ENCODE measurements at regions not wholly inside any gene's neighbourhood (a gene's known extent, or its start where the extent isn't known, plus 50 kb on each side); places are given as distances from the start of the nearest gene placed in this dataset.

DNA sequence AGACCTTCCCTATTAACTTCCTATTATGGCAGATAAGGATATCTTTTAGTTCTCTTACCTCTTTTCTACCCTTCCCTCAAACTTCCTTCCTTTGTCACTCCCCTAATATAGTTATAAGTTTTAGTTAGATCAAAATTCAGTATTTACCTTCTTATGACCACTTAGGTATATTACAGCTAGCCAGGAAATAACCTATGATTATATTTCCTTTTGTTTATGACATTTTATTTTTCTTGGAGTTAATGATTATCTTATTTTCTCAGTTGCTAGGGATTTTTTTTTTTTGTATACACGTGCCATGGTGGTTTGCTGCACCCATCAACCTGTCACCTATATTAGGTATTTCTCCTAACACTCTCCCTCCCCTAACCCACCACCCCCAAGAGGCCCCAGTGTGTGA lies 88.2 kb upstream of the ZBED5 start:
- Mint-ChIP-seq H3K27ac (no peak overlapping the region), H3K4me1 (peaks cover 4% of the 10 kb centered on the region), H3K36me3 (ENCODE audit: low read depth) (no peaks in the 10 kb centered on the region), H3K9me3 (ENCODE audit: low read depth) (no peaks in the 10 kb centered on the region), H3K4me3 (no peak overlapping the region), H3K27me3 (peaks cover 10% of the 10 kb centered on the region)
- CTCF ChIA-PET, result interaction anchor here (4.9 kb wide), 1 partner anchor 12 kb away, joined by 34 read pairs; no protein-coding TSS in a partner anchor
- POLR2A ChIA-PET, result no interaction called here
- intact Hi-C loops (cut with DNase I, micrococcal nuclease), result no loop called here
- no peak for ATAC-seq
- DNase-seq, result no peak

DNA sequence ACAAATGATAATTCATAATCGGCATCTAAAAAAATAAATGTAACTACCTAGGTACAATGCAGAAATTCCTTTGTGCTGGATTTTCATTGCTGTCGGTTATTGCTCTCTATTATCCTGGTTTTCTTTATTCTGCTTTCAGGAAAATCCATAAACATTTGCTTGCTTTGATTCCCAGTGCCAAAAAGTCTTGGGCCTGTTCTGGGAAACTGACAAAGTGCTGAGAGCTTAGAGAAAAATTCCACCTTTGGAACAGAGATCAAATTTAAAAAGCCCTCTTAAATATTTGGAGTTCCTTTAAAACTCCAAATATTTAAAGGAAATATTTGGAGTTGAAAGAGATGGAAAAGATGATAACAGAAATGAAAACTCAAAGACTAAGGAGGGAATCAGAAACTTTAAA lies 87.3 kb upstream of the ZBED5 start:
- intact Hi-C loops (cut with DNase I, micrococcal nuclease), result no loop called here
- H3K36me3 Mint-ChIP-seq (ENCODE audit: low read depth), result no peaks in the 10 kb centered on the region
- ATAC-seq (no peak), DNase-seq (no peak)
- H3K27me3 Mint-ChIP-seq, result peaks cover 5% of the 10 kb centered on the region
- H3K4me1 Mint-ChIP-seq, result peaks cover 4% of the 10 kb centered on the region
- ChIA-PET POLR2A (no interaction called here), CTCF (interaction anchor here (1.1 to 4.9 kb wide), 3 partner anchors 11 to 152 kb away, joined by 4 to 34 read pairs (median 4); no protein-coding TSS in a partner anchor)
- no peaks in the 10 kb centered on the region for H3K9me3 Mint-ChIP-seq (ENCODE audit: low read depth)
- H3K4me3 Mint-ChIP-seq, result no peak overlapping the region
- H3K27ac Mint-ChIP-seq, result no peak overlapping the region

DNA sequence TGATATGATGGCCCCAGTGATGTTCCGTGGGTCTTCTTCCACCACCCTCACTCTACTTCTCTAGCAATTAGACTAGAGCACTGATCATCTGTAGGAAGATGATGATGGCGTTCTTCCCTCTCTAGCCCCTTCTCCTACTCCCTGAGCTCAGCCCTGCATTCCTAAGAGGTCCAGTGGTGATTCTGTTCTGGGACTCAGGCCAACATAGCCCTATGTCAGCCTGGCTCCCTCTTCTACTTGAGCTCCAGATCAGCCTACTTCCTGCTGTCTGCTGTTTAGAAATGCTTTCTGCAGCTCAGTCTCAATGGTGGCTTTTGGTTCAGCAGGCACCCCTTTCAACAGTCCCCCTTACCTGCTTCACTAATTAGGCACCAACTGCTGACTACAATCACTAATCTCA lies 86.1 kb upstream of the ZBED5 start:
- Mint-ChIP-seq H3K36me3 (ENCODE audit: low read depth) (no peaks in the 10 kb centered on the region), H3K27ac (no peak overlapping the region), H3K27me3 (peaks cover 3% of the 10 kb centered on the region), H3K4me3 (no peak overlapping the region), H3K9me3 (ENCODE audit: low read depth) (no peaks in the 10 kb centered on the region), H3K4me1 (peaks cover 4% of the 10 kb centered on the region)
- ChIA-PET POLR2A (no interaction called here), CTCF (interaction anchor here (0.6 to 4.9 kb wide), 8 partner anchors 9 to 320 kb away, joined by 3 to 34 read pairs (median 3); no protein-coding TSS in a partner anchor)
- DNase-seq (no peak), ATAC-seq (no peak)
- intact Hi-C loops (cut with DNase I, micrococcal nuclease), result no loop called here

DNA sequence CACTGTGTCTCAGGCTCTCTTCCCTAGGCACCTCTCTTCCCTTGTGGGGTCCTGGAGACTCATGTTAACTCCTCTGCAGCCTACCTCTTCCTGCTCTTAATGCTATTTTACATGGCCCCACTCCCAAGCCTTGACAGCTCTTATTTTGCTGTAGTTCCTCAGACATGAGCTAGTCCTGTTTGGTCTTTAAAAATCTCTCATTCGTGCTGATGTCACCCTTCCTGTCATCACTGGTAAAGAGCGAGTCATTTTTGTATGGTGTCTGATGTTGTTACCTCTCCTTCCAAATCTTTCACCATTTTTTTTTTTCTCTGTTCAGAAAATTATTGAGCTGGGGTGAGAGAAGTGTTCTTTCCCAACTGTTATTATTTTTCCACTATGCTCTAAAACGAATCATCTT lies 84.8 kb upstream of the ZBED5 start:
- no peak overlapping the region for H3K27ac Mint-ChIP-seq

DNA sequence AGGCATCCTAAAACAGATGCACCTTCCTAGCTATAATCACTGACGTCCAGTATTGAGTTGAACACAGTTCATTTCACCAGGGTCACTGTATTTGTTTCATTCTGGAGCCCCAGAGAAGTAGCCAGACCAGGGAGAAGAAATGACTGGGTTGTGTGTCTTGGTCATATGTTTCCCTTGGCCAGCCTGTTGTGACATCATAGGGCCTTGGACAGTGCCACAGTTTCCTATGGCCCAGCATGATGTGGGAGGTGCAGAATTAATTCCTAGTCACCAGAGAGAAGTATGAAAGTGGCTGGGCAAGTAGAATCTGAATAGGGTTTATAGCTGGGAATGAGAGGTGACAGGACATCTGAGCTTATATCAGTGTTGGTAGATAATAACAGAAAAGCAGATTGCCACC lies 84.0 kb upstream of the ZBED5 start:
- no peak overlapping the region for H3K4me3 Mint-ChIP-seq
- ATAC-seq, result no peak
- H3K27ac Mint-ChIP-seq, result no peak overlapping the region
- CTCF ChIA-PET, result interaction anchor here (0.9 to 4.9 kb wide), 8 partner anchors 8 to 150 kb away, joined by 3 to 34 read pairs (median 4); no protein-coding TSS in a partner anchor
- H3K4me1 Mint-ChIP-seq, result peaks cover 4% of the 10 kb centered on the region
- H3K27me3 Mint-ChIP-seq, result no peaks in the 10 kb centered on the region
- no peaks in the 10 kb centered on the region for H3K36me3 Mint-ChIP-seq (ENCODE audit: low read depth)
- intact Hi-C loops (cut with DNase I, micrococcal nuclease), result no loop called here
- H3K9me3 Mint-ChIP-seq (ENCODE audit: low read depth), result no peaks in the 10 kb centered on the region
- DNase-seq, result no peak
- POLR2A ChIA-PET, result interaction anchor here (1.2 kb wide), 1 partner anchor 133 kb away, joined by 3 read pairs; no protein-coding TSS in a partner anchor

More for the DNA sequence above, 84.8 kb upstream of the ZBED5 start:
- intact Hi-C loops (cut with DNase I, micrococcal nuclease), result no loop called here
- Mint-ChIP-seq H3K27me3 (no peaks in the 10 kb centered on the region), H3K4me3 (no peak overlapping the region), H3K36me3 (ENCODE audit: low read depth) (no peaks in the 10 kb centered on the region), H3K9me3 (ENCODE audit: low read depth) (no peaks in the 10 kb centered on the region), H3K4me1 (peaks cover 4% of the 10 kb centered on the region)
- ChIA-PET POLR2A (interaction anchor here (1.2 kb wide), 1 partner anchor 133 kb away, joined by 3 read pairs; no protein-coding TSS in a partner anchor), CTCF (interaction anchor here (0.7 to 4.9 kb wide), 12 partner anchors 8 to 899 kb away, joined by 3 to 34 read pairs (median 3); no protein-coding TSS in a partner anchor)
- ATAC-seq (peak; percentile 90), DNase-seq (no peak)

DNA sequence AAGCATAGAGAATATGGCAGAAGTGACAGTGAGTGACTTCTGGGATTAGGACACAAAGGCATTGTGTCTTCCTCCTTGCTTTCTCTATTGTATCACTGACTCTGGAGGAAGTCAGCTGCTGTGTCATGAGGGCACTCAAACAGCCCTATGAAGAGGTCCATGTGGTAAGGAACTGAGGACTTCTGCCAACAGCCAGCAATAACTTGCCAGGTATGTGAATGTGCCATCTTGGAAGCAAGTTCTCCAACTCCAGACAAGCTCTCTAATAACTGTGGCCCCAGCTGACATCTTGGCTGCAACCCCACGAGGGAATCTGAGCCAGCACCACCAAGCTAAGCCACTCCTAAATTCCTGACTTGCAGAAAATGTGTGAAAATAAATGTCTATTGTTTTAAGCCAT lies 83.6 kb upstream of the ZBED5 start:
- ATAC-seq (no peak), DNase-seq (no peak)
- no peaks in the 10 kb centered on the region for H3K36me3 Mint-ChIP-seq (ENCODE audit: low read depth)
- ChIA-PET POLR2A (interaction anchor here (1.2 kb wide), 1 partner anchor 132 kb away, joined by 3 read pairs; no protein-coding TSS in a partner anchor), CTCF (interaction anchor here (4.9 kb wide), 1 partner anchor 7 kb away, joined by 34 read pairs; no protein-coding TSS in a partner anchor)
- intact Hi-C loops (cut with DNase I, micrococcal nuclease), result no loop called here
- no peak overlapping the region for H3K27ac Mint-ChIP-seq
- H3K9me3 Mint-ChIP-seq (ENCODE audit: low read depth), result no peaks in the 10 kb centered on the region
- peaks cover 4% of the 10 kb centered on the region for H3K4me1 Mint-ChIP-seq
- no peaks in the 10 kb centered on the region for H3K27me3 Mint-ChIP-seq
- no peak overlapping the region for H3K4me3 Mint-ChIP-seq

DNA sequence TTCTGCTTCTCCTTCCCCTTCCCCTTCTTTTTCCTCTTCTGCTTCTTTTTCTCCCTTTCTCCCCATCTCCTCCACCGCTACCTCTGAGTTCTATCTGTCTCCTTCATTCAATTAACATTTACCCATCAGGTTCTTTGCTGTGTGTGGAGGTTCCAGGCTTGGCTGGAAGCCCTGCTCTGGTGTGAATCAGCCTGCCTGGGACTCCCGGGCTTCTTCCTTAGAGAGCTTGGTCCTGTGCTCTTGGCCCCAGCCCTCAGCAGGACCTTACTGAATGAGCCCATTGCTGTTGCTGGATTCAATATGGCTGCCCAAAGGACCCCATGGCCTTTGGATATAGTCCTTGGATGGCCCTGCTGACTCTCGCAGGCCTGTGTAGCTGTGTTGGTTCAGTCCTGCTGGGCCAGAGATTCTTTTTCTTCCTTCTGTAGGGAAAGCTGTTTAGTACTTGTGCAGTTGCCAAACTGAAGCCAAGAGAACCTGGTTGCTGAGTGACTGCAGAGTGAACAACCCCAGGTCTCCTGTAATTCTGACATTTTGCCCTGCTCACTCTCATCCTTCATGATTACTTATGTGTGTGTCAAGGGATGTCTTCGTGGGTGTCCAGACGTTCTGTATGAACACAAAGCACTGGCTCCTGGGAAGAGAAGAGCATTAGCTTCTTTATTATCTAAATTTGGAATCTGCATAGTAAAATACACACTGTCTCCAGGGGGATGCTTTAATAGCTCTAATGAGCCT lies 81.0 kb upstream of the ZBED5 start:
- Mint-ChIP-seq H3K4me1 (peaks cover 7% of the 10 kb centered on the region), H3K9me3 (ENCODE audit: low read depth) (no peaks in the 10 kb centered on the region), H3K4me3 (no peak overlapping the region), H3K27me3 (peaks cover 3% of the 10 kb centered on the region), H3K27ac (no peak overlapping the region), H3K36me3 (ENCODE audit: low read depth) (no peaks in the 10 kb centered on the region)
- intact Hi-C loops (cut with DNase I, micrococcal nuclease), result loop anchor here in 1 of 2 experiments (10.0 kb wide), 1 partner anchor 1346 kb away; no protein-coding TSS in a partner anchor
- DNase-seq (no peak), ATAC-seq (no peak)
- ChIA-PET CTCF (interaction anchor here (1.6 kb wide), 1 partner anchor 7 kb away, joined by 3 read pairs; no protein-coding TSS in a partner anchor), POLR2A (interaction anchor here (0.9 kb wide), 1 partner anchor 38 kb away, joined by 3 read pairs; no protein-coding TSS in a partner anchor)

DNA sequence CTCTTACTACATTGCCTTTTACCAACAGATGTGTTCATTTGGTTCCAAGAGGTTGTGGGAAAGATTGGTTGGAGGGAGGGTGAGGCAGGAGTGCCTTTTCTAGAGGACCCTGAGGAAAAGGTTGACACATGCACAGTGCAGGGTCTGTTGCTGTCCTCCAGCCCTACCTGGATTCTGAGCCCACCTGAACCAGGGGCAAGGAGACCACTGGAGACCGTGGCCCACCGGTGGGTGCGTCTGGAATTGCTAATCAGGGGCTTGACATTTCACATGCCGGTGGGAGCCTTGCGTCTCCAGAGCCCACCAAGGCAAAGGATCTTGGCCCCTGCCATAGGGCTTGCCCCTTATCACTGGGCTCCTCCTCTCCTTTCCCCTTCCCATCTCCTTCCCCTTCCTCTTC lies 80.4 kb upstream of the ZBED5 start:
- DNase-seq, result no peak
- POLR2A ChIA-PET, result no interaction called here
- Mint-ChIP-seq H3K27ac (no peak overlapping the region), H3K27me3 (peaks cover 5% of the 10 kb centered on the region), H3K4me3 (no peak overlapping the region), H3K36me3 (ENCODE audit: low read depth) (no peaks in the 10 kb centered on the region), H3K4me1 (peaks cover 8% of the 10 kb centered on the region), H3K9me3 (ENCODE audit: low read depth) (no peaks in the 10 kb centered on the region)
- ATAC-seq, result no peak
- intact Hi-C loops (cut with DNase I, micrococcal nuclease), result loop anchor here in 1 of 2 experiments (10.0 kb wide), 1 partner anchor 1347 kb away; no protein-coding TSS in a partner anchor
- CTCF ChIA-PET, result no interaction called here

DNA sequence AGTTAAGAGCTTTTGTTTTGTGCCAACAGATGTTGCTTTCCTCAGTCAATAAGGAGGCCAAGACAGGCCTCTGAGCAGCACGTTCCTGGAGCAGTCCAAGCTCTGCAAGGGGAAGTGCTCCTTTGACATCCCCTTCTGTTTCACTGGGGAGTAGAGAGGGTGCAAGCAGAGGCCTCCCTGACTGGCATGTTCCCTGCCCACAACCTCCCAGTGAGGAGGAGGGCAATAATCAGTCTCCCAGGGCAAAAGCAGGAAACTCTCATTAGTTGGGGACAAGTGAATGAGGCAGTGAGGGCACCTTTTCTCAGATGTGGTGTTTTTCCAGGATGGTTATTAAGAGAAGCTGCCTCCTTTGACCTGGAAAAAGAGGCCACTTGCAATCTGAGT lies 79.5 kb upstream of the ZBED5 start:
- no peaks in the 10 kb centered on the region for H3K9me3 Mint-ChIP-seq (ENCODE audit: low read depth)
- peaks cover 4% of the 10 kb centered on the region for H3K4me1 Mint-ChIP-seq
- ATAC-seq, result no peak
- no peak overlapping the region for H3K27ac Mint-ChIP-seq
- intact Hi-C loops (cut with DNase I, micrococcal nuclease), result loop anchor here in 1 of 2 experiments (10.0 kb wide), 1 partner anchor 1347 kb away; no protein-coding TSS in a partner anchor
- H3K4me3 Mint-ChIP-seq, result no peak overlapping the region
- peaks cover 13% of the 10 kb centered on the region for H3K27me3 Mint-ChIP-seq
- H3K36me3 Mint-ChIP-seq (ENCODE audit: low read depth), result no peaks in the 10 kb centered on the region
- ChIA-PET POLR2A (no interaction called here), CTCF (interaction anchor here (0.6 to 1.2 kb wide), 4 partner anchors 15 to 241 kb away, joined by 3 to 5 read pairs (median 4); no protein-coding TSS in a partner anchor)
- no peak for DNase-seq

DNA sequence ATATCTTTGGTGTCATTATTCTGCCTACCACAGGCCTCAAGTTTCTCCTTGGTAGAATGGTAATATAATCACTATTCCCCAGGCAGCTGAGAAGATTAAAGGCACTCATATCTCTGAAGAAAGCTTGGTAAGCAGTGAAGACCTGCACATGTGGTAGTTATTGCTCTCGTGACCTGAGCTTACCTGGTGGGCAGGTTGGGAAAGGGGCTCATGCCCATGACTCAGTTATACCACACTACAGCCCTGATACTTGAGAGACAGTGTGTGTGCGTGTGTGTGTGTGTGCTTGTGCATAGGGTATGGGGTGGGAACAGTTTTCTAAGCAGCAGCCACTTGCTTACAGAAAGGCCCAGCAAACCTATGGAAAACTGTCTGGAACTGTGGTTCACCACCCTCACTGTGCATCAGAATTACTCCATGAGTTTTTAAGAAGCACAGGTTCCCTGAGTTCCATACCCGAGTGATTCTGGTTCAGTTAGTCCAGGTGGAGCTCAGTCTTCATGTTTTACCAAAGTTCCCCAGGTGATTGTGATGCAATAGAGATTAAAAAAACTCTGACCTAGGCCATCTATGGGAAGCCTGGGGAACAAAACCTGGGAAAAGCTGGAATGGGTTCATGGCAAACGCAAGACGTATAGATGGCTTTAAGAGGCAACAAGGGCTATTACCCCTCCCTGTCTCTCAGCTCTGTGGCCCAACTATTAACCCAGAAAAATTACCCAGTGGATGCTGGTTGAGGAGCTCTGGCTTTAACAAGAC lies 79.0 kb upstream of the ZBED5 start:
- Mint-ChIP-seq H3K27ac (no peak overlapping the region), H3K9me3 (ENCODE audit: low read depth) (no peaks in the 10 kb centered on the region), H3K4me1 (peaks cover 4% of the 10 kb centered on the region), H3K36me3 (ENCODE audit: low read depth) (no peaks in the 10 kb centered on the region), H3K4me3 (no peak overlapping the region), H3K27me3 (peaks cover 14% of the 10 kb centered on the region)
- intact Hi-C loops (cut with DNase I, micrococcal nuclease), result loop anchor here in 1 of 2 experiments (10.0 kb wide), 1 partner anchor 1348 kb away; no protein-coding TSS in a partner anchor
- ChIA-PET POLR2A (no interaction called here), CTCF (interaction anchor here (0.6 to 1.2 kb wide), 4 partner anchors 15 to 241 kb away, joined by 3 to 5 read pairs (median 4); no protein-coding TSS in a partner anchor)
- DNase-seq (no peak), ATAC-seq (no peak)

DNA sequence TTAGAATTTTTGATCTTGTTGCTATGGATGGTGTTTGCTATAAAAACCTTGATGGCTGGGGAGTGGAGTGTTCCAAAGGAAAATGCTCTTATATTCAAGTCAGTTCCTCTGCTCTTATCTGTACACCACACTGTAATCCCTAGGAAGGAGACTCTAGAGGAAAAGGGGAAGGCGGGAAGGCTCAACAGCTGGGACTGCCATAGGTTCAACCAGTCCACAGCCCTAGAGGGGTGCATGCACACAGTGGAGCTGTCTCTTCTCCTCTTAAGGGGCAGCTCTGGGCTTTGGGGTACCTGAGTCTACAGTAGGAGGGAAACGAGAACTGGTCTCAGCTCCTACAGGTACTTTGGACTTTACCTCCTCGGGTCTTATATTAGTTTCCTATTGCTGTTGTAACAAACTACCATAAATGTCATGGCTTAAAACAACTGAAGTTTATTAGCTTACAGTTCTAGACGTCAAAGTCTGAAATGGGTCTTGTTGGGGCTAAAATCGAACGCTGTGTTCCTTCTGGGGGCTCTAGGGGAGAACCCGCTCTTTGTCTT lies 77.2 kb upstream of the ZBED5 start:
- DNase-seq, result no peak
- no peaks in the 10 kb centered on the region for H3K9me3 Mint-ChIP-seq (ENCODE audit: low read depth)
- ATAC-seq, result no peak
- H3K4me1 Mint-ChIP-seq, result peaks cover 9% of the 10 kb centered on the region
- CTCF ChIA-PET, result interaction anchor here (0.6 to 3.3 kb wide), 20 partner anchors 9 to 1964 kb away, joined by 3 to 51 read pairs (median 6); partner anchors contain the start of gene EIF4G2
- H3K4me3 Mint-ChIP-seq, result no peak overlapping the region
- no peaks in the 10 kb centered on the region for H3K36me3 Mint-ChIP-seq (ENCODE audit: low read depth)
- POLR2A ChIA-PET, result interaction anchor here (1.3 kb wide), 1 partner anchor 126 kb away, joined by 6 read pairs; no protein-coding TSS in a partner anchor
- H3K27me3 Mint-ChIP-seq, result peaks cover 24% of the 10 kb centered on the region
- intact Hi-C loops (cut with DNase I, micrococcal nuclease), result loop anchor here in 1 of 2 experiments (10.0 kb wide), 1 partner anchor 1350 kb away; no protein-coding TSS in a partner anchor
- H3K27ac Mint-ChIP-seq, result no peak overlapping the region
